Tibial nerve (tissue), 4 donors: ENCODE measurements at regions not wholly inside any gene's neighbourhood (a gene's known extent, or its start where the extent isn't known, plus 50 kb on each side); places are given as distances from the start of the nearest gene placed in this dataset.

Experiments
- CTCF ChIP-seq, 5 experiments: fragments of 200-600 bp in 3 of 5; fragments of 450-650 bp in 2 of 5; sonication (generic) in 3 of 5; IDR thresholded peaks; one replicate each; pipeline ENCODE4 v1.5.1; 2016 to 2019; ENCODE audit warnings: antibody characterized with exemption in 5 of 5, mild to moderate bottlenecking in 3 of 5, moderate library complexity in 2 of 5
- EP300 ChIP-seq, 2 donors: sonication (generic); formaldehyde crosslinking; IDR thresholded peaks; one replicate each; pipeline ENCODE4 v1.6.1; 2017; ENCODE audit warnings: antibody characterized with exemption in 2 of 2, mild to moderate bottlenecking in 1 of 2
- POLR2A ChIP-seq, 2 donors: fragments of 450-650 bp; IDR thresholded peaks; one replicate each; pipeline ENCODE4 v1.6.1; 2017; ENCODE audit warnings: antibody characterized with exemption in 2 of 2, mild to moderate bottlenecking in 2 of 2, moderate library complexity in 2 of 2

DNA sequence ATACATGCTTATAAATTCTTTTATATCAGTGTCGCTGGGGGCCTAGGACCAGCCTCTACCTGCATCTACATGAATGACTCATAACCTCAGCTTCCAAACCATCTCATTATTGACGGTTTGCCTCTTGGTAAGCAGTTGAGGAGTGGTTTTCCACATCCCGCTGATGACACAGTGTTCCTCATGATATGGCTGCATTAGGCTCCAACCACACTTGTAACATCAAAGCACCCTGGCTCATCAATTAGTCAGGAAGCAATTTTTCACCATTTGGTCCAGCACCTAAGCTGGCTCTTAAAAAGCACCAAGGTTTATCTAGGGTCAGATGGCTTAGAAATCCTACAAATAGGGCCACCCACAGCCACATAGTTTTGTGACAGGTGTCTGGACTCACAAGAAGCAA lies 402.4 kb downstream of the ARHGEF28 start:
- no peak for TF ChIP-seq CTCF (IDR thresholded peaks at IDR 0.05)
- TF ChIP-seq EP300 (IDR thresholded peaks at IDR 0.05): no peak
- no peak for TF ChIP-seq POLR2A (IDR thresholded peaks at IDR 0.05)
